Osteoblast (primary cell): ENCODE measurements at regions not wholly inside any gene's neighbourhood (a gene's known extent, or its start where the extent isn't known, plus 50 kb on each side); places are given as distances from the start of the nearest gene placed in this dataset.

Experiments
- DNase-seq: peaks from one replicate; pipeline ENCODE4 v3.0.0; 2011; ENCODE audit warnings: low spot score, mixed read lengths; ENCODE audit not compliant: insufficient read length; ENCODE audit errors: missing footprints
- H2AFZ ChIP-seq: 2 replicates; pipeline ENCODE4 v1.6.0; 2011; ENCODE audit warnings: mild to moderate bottlenecking, low read length
- H3K27ac ChIP-seq: 2 replicates; pipeline ENCODE4 v1.5.1; 2011; ENCODE audit warnings: mild to moderate bottlenecking, low read depth, low read length, moderate library complexity
- H3K27me3 ChIP-seq: 2 replicates; pipeline ENCODE4 v1.6.0; 2012; ENCODE audit warnings: mild to moderate bottlenecking, control low read depth, inconsistent platforms, low read length, moderate library complexity; ENCODE audit not compliant: insufficient read depth
- H3K36me3 ChIP-seq: 2 replicates; pipeline ENCODE4 v1.5.1; 2011; ENCODE audit warnings: mild to moderate bottlenecking, low read length, control low read depth, moderate library complexity; ENCODE audit not compliant: insufficient read depth
- H3K4me1 ChIP-seq: 2 replicates; pipeline ENCODE4 v1.5.1; 2011; ENCODE audit warnings: mild to moderate bottlenecking, low read length, control low read depth, moderate library complexity; ENCODE audit not compliant: insufficient read depth
- H3K4me2 ChIP-seq: 2 replicates; pipeline ENCODE4 v1.6.0; 2011; ENCODE audit warnings: mild to moderate bottlenecking, low read length; ENCODE audit not compliant: insufficient read depth
- H3K4me3 ChIP-seq: fragments of 200-600 bp; sonication (generic); 3 replicates; pipeline ENCODE4 v1.5.1; 2012; ENCODE audit warnings: mild to moderate bottlenecking, low read length, inconsistent platforms; ENCODE audit not compliant: insufficient read depth
- H3K79me2 ChIP-seq: 2 replicates; pipeline ENCODE4 v1.6.0; 2012; ENCODE audit warnings: mild to moderate bottlenecking, low read length, control low read depth, inconsistent platforms; ENCODE audit not compliant: insufficient read depth
- H3K9me3 ChIP-seq: 2 replicates; pipeline ENCODE4 v1.5.1; 2011; ENCODE audit warnings: low read depth, low read length, control low read depth
- H4K20me1 ChIP-seq: 2 replicates; pipeline ENCODE4 v1.6.0; 2012; ENCODE audit warnings: mild to moderate bottlenecking, low read length, control low read depth; ENCODE audit not compliant: insufficient read depth
- CTCF ChIP-seq: IDR thresholded peaks from 2 replicates; pipeline ENCODE4 v1.5.1; 2011; ENCODE audit warnings: mild to moderate bottlenecking, low read depth, low read length, moderate library complexity; ENCODE audit errors: extremely low read depth

DNA sequence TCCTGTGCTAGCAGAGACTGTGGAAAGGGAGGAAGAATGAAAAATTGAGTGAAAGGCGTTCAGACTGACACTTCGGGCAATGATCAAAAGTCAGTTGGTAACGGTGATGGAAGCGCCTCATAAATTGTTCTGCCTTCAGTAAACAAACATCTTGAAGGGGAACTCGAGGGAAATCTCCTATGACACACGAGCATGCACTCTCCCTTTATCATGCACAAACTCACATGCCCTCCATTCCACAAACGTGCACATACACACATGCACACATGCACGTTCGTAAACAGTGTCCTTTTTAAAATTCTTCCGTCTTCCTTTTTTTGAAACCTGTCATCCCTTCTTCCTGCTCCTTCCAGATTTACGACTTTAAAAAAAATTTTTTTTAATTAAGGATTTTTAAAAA, 77.8 kb upstream of the TMEM45B start:
- Histone ChIP-seq H3K4me2 (no peak overlapping the region), H3K9me3 (no peaks in the 10 kb centered on the region), H3K27me3 (no peaks in the 10 kb centered on the region), H2AFZ (no peak overlapping the region), H4K20me1 (no peaks in the 10 kb centered on the region), H3K4me3 (no peak overlapping the region), H3K27ac (no peak overlapping the region), H3K79me2 (no peaks in the 10 kb centered on the region), H3K36me3 (no peaks in the 10 kb centered on the region), H3K4me1 (no peaks in the 10 kb centered on the region)
- TF ChIP-seq CTCF: no peak
- DNase-seq: no peak

DNA sequence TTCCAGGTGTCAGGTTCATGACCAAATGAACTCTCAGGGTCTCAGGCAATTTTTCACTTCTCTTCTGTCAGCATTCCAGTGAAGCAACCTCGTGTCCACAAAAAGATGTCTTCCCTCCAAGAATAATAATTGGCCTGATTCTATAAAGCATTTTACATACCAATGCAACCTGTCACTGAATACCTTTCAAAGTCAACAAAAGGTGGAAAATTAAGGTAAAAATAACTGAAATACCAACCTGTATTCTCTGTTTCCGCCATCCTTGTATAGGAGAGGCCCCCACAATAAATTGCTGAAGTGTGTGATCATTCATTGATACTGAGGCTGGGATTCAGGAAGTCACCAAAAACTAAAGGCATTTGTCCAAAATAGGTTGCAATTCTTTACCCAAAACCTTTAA, 77.4 kb upstream of the TMEM45B start:
- H3K27ac ChIP-seq: no peak overlapping the region
- H3K9me3 ChIP-seq: no peaks in the 10 kb centered on the region
- H3K4me2 ChIP-seq: no peak overlapping the region
- no peak overlapping the region for H2AFZ ChIP-seq
- H3K36me3 ChIP-seq: no peaks in the 10 kb centered on the region
- no peaks in the 10 kb centered on the region for H3K79me2 ChIP-seq
- H3K4me3 ChIP-seq: no peak overlapping the region
- peaks cover 1% of the 10 kb centered on the region for H3K27me3 ChIP-seq
- no peaks in the 10 kb centered on the region for H4K20me1 ChIP-seq
- H3K4me1 ChIP-seq: no peaks in the 10 kb centered on the region
- no peak for DNase-seq
- TF ChIP-seq CTCF: no peak

- no peak overlapping the region for H3K4me2 ChIP-seq
- H3K4me1 ChIP-seq: no peaks in the 10 kb centered on the region
- H3K79me2 ChIP-seq: no peaks in the 10 kb centered on the region
- no peak overlapping the region for H3K4me3 ChIP-seq
- H4K20me1 ChIP-seq: no peaks in the 10 kb centered on the region
- no peaks in the 10 kb centered on the region for H3K9me3 ChIP-seq
- H3K27me3 ChIP-seq: peaks cover 4% of the 10 kb centered on the region
- H2AFZ ChIP-seq: no peak overlapping the region
- no peak for TF ChIP-seq CTCF
- no peak for DNase-seq
- H3K36me3 ChIP-seq: no peaks in the 10 kb centered on the region
- H3K27ac ChIP-seq: no peak overlapping the region
Observed at GRCh38 chr11:129739339-129739738, 76.3 kb upstream of the TMEM45B start.

GRCh38 chr11:129740125-129740719, 75.4 kb upstream of the TMEM45B start:
- Histone ChIP-seq H3K4me3 (no peak overlapping the region), H3K79me2 (no peaks in the 10 kb centered on the region), H3K4me1 (no peaks in the 10 kb centered on the region), H3K27me3 (peaks cover 4% of the 10 kb centered on the region), H2AFZ (no peak overlapping the region), H3K9me3 (no peaks in the 10 kb centered on the region), H4K20me1 (no peaks in the 10 kb centered on the region), H3K36me3 (no peaks in the 10 kb centered on the region), H3K27ac (no peak overlapping the region), H3K4me2 (no peak overlapping the region)
- no peak for TF ChIP-seq CTCF
- DNase-seq: no peak
